Fibroblast of the conjunctiva (primary cell): ENCODE measurements at regions not wholly inside any gene's neighbourhood (a gene's known extent, or its start where the extent isn't known, plus 50 kb on each side); places are given as distances from the start of the nearest gene placed in this dataset.

Experiments used
- DNase-seq: peaks from one replicate; pipeline ENCODE4 v3.0.0-alpha.2; 2010; ENCODE audit warnings: low read depth

DNA sequence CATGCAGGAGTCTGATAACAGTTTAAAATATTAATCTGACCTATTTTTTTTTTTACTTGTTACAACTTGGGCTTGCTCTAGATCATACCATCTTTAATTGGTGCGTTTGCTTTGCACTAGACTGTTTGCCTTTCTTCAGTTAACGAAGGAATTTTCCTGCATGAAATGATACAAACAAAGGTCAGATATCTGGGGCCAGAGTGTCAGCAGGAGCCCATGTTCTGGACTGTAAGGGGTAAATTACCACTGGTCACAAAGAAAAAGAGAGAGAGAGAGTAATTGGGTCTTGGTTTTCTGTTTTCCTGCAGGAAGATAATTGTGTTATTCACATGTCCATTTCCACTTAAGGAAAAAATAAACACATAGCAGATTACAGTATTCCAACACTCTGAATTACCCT lies 399.4 kb upstream of the MARCKS start:
- DNase-seq, result no peak

DNA sequence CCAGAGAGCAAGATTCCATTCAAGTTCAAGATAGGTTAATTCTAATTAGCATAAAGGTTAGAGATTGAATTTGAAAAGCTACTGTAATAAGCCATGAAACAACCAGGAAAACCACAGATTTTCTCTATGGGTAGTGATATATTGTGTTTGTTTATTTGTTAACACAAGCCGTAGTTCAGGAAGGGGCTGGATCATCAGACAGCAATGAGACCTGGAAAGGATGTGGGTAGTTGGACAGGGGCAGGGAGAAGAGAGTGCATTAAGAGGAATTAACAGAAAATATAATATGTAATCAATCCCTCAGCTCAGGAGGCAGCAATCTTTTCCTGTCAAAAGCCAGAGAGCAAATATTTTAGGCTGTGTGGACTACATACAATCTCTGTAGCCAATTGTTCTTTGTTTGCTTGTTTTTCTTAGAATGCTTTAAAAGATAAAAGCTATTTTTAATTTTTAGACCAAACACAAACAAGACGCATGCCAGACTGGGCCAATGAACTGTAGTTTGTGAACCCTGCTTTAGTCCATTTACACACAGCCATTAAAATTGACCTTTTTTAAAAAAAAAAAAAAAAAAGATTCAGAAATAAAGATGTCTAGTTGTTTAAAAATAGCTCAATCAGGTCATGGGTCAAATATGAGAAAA lies 398.7 kb upstream of the MARCKS start:
- DNase-seq, result no peak

DNA sequence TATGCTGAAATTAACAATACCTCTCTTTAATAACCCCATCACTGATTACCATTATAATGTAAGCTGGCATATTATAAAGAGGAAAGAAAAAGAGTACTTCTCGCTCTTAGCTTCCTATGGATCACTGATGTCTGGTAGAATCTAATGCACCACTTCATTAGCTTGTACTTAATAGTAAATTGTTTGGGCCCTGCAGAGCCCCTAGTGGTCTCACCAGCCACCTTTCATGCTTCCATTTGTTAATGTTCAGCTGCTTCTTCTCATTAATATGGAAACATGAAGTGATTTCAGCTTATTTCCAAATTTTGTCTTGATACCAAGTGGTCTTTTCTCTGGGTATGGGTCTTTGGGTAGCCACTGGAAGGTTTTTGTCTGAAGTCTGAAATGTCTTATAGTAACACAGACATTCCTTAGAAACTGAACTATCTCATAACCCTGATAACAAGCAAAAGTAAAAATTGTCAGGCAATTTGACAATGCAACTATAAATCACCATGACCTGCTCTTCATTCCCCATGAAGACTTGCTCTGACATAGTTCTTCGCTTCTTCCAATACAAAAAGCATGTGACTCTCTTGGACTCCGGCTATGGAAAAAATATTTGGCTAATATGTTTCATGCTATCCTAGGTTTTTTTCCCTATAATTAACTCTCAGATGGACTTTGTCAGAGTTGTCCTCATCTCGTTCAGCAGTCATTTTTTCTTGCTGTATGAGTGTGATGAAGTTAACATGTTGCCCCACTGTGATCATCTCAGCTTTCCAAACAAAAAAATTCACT lies 395.8 kb upstream of the MARCKS start:
- DNase-seq, result no peak

DNA sequence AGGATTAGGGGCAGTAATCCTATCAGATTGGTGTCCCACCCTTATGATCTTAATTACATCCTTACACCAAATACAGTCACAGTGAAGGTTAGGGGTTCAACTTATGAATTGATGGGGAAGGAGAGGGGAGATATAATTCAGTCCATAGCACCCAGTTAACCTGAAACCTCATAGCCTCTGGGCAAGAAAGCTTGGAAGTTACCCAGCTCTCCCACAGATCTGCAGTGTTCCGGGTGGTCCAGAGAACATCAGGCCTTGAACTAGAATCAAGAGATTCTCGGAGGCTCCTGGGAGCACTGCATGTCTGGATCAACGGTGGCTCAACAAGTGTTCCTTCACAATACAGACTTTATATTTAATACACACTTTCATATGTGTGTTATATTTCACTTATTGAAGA lies 392.6 kb upstream of the MARCKS start:
- no peak for DNase-seq

DNA sequence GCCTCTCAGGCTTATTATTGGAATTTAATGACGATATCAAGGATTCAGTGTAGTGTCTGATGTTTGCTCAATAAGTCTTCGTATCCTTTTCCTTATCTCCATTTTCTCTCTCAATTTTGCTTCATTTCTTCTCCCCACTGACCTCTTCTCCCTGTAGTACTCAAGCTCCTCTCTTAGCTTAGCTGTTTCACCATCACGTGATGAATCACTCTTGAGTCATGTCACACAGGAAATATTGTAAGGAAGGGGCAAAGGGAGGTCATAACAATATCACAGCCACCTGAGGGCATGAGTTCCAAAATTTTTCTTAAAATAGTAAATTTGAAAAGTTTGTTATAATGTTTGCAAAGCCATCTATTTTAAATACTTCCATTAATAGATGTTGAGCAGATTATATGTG lies 392.2 kb upstream of the MARCKS start:
- peak; percentile 43 for DNase-seq

DNA sequence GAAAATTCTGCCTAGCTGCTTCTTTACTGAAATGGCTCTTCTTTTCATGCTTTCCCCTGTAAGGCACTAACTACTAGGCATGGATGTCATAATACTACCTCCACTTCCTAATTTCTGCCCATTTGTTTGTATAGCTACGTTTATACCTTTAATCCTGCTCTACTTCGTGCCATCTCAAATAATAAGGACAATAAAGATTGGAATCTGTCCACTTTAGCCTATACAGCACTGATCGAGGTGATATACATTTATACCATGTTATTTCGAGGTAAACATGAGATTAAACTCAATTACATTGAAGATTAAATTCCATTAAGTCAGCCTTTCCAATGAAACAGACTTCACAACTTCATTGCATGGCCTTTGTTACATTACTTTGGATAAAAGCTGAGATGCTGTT lies 390.6 kb upstream of the MARCKS start:
- DNase-seq, result no peak

DNA sequence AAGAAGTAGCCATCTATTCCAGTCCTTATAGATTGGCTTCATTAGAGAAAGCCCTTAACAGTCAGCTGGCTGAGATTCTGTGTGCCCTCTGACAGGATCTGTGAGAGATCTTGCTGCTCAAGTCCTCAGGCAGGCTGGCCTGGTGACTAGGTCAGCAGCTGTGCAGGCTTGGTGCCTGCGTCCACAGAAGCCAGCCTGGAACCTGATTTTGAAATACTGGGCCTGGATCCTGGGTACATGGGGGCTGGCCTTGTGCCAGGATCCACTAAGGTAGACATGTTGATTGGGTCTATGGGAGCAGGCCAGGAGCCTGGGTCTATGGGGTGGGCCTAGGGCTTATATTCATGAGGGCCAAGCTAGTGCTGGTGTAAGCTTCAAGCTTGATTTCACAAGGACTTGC lies 381.8 kb upstream of the MARCKS start:
- DNase-seq, result no peak

DNA sequence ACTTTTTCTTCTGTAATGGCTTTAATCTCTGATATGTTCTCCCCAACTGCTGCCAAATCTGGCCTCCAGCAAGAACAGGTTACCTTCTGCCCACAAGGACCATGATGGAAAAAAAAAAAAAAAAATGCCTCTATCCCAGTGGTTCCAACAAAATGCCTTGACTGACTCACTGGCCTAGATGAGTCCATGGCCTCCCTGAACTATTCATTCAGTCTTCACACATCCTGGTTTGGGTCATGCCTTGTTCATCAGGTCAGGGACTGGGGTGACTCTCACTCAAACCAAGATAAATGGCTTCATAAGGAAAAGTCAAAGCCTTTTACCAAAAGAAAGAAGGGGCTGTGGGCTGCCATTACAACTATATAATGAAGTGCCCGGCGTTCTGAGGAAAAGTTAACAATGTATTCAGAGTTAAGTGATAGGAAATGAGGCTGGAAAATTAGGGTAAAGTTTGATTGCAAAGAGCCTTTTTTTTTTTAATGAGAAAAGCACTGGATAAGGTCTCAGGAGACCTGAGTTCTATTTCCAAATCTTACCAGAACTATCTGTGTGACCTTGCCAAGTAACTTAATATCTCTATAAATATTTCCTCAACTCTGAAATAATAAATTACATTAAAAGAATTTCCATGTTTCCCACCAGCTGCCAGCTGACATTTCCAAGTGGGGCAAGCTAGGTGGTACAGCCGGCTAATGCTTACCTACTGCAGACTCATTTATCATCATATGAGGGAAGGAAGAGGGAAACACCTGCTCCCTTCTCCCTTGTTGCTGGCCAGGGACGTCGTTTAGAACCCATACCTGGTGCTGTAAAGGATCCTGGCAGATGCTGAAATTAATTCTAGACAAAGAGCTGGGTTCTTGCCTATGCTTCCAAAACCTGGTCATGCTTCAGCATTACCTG lies 380.0 kb upstream of the MARCKS start:
- no peak for DNase-seq

DNA sequence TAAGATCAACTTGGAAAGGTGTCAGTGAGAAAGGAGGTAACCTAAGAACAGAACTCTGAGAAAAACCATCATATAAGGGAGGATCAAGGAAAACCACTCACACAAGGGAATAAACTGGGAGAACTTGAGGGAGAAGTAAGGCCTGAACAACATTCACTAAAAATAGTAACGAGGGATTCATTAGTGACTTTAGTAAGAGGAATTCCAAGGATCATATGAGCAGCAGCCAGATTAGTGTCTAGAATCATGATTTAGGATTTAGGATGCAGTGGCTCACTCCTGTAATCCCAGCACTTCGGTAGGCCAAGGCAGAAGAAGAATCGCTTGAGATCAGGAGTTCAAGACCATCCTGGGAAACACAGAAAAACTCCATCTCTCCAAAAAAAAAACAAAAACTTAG lies 376.5 kb upstream of the MARCKS start:
- DNase-seq, result no peak

DNA sequence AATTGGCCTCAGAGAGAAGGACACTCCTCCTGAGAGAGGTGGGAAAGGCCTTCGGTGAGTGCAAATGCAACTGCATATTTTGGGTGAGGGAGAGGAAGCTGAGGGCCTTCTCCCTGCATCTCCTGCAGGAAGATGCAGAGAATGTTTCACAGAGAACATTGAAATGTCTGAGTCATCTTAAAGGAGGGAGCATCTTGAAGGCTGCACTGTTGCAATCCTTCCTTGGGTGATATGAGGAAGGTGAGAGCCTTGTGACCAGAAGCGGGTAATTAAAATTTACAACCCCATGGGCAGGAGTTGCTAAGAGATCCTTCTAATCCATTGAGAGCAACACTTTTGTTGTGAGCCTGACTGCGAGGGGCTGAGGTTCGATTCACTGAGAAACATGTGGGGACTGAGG lies 375.7 kb upstream of the MARCKS start:
- no peak for DNase-seq

DNA sequence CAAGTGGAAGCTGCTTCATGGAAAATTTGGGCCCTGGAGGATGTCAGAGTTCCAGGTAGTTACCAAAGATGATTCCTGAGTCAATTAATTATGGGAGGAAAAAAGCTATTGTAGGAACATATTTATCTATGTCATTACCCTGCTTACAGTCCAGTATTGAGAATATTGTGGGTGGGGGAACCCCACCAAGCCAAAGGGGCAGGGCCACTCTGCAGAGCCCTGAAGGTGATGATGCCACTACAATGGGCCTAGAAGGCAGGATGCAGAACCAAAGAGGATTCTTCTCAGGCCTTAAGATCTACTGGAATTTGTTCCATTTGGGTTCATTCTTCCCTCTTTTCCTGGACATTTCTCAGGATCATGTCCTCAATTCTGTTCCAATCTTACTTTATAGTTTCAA lies 375.2 kb upstream of the MARCKS start:
- no peak for DNase-seq

DNA sequence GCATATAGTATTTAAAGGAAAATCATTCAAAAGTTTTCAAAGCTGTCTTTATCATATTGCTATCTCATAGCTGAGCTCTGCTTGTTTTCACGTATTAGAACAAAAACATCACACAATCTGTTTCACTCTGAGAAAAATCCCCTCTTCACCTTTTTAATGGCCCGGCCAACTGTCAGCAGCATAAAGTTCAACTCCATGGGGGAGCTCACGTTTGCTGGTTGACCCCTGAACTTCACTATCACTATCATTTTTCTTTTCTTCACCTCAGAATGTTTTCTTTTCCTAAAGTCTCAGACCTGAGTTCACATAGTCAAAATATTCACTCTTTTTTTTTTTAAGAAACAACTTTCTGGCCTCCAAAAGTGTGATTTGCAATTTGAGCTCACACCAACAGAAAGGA lies 374.4 kb upstream of the MARCKS start:
- no peak for DNase-seq

DNA sequence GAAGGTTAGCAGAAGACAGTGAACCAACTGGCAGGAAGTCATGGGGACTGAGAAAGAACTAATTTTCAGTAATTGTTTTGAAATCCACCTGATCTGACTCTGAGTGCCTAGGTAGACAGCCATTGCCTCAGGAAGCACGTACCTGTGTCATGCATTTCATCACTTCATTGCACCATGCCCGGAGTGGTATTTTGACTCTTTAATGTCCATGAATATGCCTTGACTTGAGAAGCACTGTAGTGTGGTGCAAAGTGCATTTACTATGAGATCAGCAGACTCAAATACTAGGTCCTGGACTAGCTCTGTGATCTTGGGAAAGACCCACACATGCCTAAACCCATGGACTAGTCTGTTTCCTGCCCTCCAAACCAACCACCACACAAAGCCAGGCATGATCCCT lies 370.9 kb upstream of the MARCKS start:
- DNase-seq, result no peak

DNA sequence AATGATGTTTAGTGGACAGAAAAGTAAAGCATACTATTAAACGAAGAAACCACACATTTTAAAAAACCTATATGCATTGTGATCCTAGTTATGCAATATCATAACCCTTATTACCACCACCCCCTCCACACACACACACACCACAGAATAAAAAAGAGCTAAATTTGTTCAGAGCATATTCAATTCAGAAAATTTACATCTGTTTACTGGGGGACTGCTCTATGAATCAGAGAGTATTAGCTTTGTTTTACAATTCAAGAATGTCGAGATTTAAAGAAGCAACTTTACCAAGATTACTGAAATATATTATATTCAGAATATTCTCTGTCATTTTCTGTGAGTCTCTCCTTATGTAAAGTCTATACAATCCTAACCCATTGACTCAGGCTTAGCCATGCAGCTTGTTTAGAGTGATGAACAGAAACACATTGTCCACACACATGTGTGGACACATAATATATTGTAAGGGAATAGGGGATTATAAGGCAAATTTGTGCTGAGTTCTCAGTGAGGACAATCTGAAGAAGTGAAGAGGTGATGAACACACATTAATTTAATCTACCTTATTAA lies 369.6 kb upstream of the MARCKS start:
- no peak for DNase-seq

DNA sequence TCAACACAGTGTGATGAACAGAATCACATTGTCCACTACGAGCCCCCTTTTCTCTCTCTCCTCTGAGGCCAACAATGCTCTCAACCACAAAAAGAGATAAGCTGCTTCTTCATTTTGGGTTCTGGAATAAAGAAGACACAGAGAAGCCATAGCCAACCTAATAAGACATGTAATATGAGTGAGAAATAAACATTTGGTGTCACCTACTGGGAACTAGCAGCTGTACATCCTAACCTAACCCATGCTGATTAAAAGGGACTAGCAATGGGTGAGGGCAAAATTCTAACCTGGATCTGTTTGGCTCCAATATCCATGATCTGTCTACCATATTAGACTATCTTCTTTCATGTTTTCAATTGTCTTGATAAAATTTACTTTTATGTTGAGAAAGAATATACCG lies 369.1 kb upstream of the MARCKS start:
- no peak for DNase-seq

DNA sequence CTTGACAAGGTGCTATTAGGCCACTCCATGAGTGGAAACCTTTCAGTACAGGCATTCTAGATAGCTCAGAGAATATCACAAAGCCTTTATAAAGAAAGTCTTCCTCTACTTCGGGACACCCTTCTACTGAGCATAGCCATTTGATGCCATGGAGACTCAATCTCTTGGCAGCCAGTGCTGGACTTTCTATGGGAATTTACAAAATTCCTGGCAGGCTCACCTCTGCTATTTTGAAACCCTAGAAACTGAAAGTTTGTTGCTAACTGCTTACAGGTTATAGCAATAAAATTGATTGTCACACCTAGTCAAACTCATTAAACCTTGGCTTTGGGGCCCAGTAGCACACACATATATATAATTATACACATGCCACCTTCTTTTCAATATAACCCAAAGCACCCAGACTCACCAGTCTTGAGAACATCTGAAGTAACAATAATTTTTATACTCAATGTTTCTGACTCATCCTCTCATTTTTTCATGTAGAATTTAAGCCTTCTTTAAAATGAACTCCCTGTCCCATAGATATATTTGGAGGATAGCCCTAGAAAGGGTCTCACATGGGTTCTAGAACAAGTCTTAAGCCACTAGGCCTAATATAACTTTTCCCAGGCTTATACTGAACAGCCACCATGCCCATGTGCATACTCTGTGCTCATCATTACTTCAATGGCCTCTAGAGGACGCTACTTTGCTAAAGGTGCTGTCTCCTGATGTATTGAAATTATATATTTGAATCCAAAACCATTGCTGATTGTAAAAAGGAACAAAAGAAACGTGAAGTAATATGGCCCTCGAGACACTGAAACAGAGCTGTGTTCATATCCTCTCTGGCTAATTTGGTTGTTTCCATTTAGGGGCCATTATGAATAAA lies 368.1 kb upstream of the MARCKS start:
- no peak for DNase-seq

DNA sequence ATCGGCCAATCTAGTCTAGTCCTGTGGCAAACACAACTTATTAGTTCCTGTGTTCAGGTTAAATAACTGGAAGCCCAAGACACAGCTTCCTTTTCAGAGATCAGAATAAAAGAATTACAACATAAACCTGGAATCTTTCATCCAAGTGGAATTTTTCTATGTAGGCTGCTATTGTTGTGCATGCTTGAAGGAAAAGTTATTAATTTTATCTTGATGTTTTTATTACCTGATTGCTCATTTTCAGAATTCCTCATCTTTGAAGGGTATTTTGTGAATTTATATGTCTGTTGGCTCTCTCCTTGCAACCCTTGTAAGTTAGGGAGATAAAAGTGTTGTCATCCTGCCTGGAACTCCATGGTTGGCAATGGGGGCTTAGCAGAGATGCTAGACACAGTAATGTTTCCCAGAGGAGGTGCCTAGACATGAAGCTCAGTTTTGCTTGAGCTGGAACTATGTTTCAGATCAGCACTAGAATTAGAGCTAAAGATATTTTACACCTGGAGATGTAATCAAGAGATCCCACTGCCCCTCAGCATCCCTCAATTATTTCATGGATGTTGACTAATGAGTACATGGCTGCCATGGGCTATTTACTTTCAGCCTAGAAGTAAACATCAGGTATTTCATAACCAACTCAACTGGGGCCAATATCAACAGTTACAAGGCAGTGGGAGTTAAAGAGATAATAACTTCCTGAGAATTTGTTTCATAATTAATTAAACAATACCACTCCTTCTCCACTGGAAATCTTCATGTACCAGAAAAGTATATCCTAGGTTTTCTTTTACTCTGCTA lies 367.0 kb upstream of the MARCKS start:
- no peak for DNase-seq

DNA sequence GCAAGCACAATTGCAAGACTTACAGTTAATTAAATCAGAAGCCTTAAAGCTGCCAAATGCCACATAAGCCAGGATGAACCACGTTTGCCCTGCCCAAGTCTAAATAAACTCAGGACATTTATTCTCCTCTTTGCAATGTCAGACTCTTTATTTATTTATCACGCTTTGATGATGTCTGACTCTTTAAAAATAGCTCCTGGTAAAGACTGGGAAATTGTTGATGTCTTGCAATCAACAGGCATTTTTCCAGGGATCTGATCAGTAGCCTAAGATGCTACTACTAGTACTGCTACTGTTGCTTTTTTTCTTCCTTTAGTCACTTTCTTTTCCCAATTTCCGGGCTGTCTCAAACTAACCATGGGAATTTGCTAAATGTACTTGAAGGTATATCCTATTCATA lies 365.8 kb upstream of the MARCKS start:
- DNase-seq, result no peak

DNA sequence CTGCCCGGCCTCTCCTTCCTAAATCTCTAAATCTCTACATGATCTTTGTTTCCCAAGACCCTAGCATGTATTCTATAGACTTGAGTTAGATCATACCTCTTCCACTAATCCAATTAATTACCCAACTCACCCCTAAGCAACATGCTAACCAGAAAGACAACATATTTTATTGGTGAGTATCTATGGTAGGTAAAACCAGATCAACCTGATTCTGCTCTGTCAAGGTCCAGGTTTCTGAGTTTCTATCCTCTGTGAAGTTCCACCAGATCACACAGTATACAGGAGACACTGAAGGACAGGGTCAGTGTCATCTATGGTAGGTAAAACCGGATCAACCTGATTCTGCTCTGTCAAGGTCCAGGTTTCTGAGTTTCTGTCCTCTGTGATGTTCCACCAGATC lies 363.2 kb upstream of the MARCKS start:
- no peak for DNase-seq

DNA sequence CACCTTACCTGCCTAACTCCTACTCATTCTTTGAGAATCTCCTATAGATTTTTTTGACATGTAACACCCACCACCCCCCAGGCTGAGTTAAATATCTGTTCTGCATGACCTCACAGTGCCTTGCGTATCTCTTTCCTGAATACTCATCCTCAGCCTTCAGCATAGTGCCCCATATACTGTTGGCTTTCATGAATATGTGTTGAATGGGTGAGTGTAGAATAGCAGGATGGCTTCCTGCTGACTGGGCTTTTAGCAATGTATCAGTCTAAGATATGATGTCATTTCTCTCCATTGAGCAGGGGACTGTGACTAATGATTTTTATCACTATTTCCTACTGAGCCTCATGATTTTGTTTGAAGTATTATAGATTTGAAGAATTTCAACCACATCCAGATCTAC lies 361.6 kb upstream of the MARCKS start:
- no peak for DNase-seq

DNA sequence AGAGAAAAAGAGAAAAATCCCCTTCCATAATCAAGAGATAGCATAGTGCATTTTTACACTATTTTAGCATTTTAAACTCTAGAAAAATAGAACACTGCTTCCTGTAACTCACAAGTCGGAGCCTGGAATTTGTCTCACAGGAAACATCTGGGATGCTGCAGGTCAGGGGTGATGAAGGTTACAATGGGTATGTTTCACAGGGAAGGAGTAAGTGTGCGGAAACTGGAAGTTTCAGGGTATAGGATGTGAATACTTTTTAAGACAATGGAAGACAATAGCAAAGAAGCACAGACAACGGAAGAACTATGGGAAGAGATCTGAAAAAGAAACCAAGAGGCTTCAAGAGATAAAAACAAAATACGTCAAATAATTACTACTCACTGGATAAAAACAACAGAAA lies 361.0 kb upstream of the MARCKS start:
- DNase-seq, result no peak
